Activated CD4-positive, alpha-beta T cell treated with anti-CD3 and anti-CD28 coated beads for 48 hours (primary cell): ENCODE measurements at regions not wholly inside any gene's neighbourhood (a gene's known extent, or its start where the extent isn't known, plus 50 kb on each side); places are given as distances from the start of the nearest gene placed in this dataset.
"Not testable (repeated sequence)": the region's sequence is repeated elsewhere in the genome, so short reads cannot be mapped to it uniquely, and the experiment has no call there.

Source experiments
- DNase-seq: peaks from one replicate; pipeline ENCODE4 v3.0.0-alpha.2; 2020

DNA sequence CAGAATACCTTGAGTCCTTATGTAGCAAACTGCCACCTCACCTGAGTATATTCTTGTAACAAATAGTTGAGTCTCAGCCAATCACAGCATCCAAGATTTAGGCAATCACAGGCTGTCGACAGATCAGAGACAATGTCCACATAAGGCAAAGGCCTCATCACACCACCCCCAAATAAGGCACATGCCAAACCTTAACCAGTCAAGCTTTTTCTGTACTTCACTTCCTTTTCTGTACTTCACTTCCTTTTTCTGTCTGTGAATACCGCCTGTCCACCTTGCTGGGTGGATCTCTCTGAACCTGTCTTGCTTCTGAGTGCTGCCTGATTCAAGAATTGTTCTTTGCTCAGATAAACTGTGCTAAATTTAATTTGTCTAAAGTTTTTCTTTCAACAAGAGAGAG is 210.4 kb upstream of the N4BP1 start:
- no peak for DNase-seq

DNA sequence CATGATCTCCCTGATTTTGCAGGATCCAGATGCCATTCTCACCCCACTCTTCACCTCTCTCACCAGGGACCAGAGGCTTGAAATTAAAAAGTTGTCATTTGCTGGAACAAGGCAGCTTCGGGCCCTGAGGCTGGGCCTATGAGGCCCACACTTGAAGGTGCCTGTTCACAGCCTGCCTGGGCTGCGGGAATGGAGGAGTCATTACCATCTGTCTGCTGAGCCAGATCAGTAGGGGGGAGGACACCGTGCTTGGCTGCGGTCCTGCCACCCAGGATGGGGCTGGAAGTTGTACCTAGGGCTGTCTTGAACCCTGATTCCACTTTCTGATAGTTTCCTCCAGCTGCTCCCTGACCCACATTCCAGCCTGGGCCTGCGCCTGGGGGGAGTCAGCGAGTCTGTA is 208.3 kb upstream of the N4BP1 start:
- no peak for DNase-seq

DNA sequence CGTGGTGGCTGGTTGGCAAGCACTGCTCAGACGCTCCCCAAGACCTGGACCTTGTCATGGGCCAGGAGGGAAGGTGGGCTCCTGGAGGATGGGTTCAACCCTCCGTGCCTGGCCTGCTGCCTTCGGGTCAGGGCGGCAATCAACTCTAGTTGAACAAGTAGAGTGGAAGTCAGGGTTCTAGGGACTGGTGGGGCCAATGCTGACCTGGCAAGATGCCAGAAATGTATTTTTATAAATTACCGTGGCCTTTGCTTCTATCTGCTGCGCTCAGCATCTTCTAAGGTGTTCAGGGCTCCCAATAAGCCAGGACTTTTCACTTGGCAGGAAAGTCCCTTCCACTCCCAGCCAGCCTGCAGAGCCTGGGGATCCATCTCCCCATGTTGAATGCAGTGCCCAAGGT is 207.1 kb upstream of the N4BP1 start:
- no peak for DNase-seq

DNA sequence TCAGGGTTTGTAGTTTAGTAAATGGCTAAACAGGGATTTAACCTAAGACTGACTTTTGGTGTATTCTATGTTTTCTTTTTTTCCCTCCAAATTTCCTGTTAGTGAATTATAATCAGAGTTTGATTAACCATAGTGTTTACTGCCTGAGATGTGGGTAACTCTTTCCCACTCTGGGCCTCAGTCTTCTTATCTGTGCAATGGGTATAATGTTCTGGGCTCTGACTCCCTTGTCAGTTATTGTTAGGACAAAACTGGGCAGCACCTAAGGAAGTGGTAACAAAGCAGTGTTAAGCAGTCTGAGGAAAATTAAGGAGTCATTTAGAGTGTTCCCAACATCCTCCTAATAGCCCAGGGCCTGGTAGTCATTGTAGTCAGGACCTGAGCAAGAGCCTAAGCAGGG is 206.4 kb upstream of the N4BP1 start:
- no peak for DNase-seq

DNA sequence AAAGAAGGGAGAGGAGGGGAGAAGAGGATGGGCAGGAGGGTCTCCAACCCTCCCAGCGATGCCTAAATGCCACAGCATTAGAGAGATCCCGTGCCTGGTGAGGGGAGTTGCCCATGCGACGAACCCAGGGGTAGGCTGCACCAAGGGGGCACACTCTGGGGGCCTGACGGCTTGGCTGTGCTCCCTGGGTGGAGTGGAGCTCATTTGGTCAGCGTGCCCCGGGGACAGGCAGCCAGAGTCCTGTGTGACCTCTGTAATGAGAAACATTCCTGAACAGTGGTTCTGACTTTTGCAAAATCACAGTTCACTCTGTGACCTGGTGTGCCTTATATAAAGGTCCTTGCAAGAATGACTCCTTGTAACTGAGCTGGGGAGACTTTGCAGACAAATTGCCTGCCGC is 205.0 kb upstream of the N4BP1 start:
- no peak for DNase-seq

DNA sequence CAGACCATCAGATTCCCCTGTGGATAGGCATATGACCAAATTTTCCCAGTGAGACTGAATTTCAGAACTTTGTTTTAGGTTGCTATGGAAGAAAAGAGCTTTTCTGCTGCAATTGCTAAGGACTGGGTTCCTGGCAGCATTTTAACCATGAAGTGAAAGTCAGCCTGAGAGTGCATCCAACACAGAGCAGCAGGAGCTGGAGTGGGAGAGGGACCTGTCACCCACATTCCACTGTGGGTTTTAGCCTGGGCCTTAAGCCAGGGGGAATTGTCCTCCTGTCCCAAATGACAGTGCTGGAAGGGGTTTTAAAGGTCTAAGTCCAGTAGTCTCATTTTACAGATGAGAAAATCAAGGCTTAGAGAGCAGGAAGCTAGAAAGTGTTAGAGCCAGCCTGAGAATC is 203.5 kb upstream of the N4BP1 start:
- DNase-seq, result no peak

DNA sequence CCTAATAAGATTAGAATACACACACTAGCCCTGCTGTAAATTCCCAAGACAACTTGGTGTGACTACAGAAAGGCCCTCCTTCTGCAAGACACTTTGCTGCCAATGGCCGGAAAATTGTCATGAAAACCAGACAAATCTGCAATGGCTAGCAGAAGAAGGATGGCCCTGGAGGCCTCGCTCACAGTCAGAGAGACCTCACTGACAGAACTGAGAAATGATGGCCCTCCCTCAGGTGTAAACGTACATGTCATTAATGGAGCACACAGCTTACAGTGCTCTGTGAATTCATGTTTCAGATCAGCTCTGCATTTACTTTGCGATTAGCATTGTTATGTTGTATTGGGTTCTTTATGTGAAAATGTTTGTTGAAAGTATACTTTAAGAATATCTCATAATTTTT is 202.9 kb upstream of the N4BP1 start:
- no peak for DNase-seq

DNA sequence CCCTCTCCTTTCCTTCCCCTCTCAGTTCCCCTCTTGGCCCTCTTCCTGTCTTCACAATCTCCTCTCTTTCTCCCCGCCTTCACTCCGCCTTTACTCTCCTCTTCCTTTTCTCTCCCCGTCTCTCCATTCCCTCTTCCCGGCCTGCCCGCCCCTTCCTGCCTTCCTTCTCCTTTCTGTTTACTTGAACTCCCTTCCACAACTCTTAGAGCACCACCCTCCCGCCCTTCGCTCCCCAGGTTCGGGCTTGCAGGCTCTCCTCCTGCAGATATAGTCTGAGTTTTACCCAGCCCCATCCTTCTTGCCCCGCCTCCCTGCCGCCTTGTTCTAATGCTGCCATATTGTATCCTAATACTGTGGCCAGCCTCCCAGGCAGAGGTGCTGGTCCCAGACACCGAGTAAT is 201.5 kb upstream of the N4BP1 start:
- no peak for DNase-seq

DNA sequence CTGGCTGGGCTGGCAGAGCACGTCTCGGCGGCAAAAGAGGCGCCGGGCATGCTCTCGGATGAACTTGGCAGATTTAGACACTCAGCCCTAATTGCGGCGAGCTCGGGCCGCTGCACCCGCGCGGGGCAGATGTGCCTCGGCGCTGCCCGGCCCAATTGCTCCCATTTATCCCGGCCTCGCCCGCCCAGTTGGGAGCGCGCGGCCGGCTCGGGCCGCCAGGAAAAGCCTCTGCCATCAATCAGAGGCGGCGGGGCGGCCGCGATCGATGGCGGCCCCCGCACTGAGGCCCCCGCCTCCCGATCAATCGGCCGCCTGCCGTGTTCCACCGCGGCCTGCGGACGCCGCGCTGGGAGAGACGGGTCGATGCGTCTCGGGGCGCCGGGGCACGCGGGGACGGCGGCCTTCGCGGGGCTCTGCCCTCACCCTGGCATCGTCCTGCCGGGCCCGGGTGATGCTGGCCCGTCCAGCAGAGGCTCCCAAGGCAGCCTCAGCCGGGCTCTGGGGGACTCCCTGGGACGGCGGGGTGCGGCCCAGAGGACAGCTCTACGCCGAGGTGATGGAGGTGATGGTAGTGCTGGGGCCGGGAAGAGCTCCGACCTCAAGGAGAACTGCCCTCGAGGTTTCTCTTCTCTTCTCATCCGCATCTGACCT is 200.9 kb upstream of the N4BP1 start:
- no peak for DNase-seq

DNA sequence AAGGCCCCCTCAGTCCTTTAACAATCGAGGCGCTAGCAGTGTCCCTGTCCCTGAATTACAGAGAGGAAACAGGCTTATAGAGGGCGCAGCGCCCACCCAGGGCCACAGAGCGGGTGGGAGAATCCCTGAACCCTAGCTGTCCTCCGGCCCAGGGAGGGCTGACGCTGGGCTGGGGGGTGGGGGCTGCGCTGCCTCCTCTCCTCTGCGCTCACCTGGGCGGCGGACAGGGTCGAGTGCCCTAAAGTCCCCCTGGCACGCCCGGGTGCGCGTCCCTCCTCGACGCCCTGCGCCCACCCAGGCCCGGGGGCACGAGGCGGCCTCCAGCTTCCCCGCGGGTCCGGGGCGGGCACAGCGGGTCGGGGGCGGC is 200.4 kb upstream of the N4BP1 start:
- DNase-seq, result no peak

DNA sequence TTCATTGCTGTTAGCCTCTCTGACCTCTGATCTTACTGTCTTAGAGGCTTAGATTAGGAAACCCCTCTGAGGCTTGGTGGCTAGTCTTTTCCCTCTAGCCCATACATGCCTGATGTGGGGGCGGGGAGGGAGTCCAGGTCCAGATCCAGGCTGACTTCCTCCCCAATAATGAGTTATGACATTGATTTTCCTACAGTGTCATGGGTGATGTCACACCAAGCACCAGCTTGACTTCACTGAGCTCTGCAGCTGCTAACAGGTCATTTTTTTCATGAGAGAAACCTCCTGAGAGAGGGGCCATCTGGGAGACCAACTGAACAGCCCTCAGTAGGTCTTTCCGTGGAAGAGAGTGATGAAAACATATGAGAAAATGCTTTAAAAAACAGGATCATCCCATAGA is 180.2 kb upstream of the N4BP1 start:
- no peak for DNase-seq

DNA sequence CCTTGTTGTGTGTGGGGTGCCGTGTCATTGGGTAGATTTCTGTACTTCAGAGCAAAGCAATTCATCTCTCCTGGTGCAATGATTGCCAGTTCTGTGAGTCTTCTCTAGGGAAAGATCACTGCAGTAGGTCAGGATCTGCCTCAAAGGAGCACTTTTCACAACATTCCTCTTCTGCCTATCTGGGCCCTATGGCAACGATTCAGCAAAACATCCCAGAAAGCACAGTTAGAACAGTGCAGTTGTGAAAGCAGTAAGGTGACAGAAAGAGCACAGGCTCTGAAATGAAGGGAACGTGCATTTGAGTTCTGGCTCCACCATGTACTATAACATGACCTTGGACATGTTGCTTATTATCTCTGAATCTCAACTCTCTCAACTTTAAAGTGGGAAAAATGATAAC is 178.5 kb upstream of the N4BP1 start:
- DNase-seq, result no peak

DNA sequence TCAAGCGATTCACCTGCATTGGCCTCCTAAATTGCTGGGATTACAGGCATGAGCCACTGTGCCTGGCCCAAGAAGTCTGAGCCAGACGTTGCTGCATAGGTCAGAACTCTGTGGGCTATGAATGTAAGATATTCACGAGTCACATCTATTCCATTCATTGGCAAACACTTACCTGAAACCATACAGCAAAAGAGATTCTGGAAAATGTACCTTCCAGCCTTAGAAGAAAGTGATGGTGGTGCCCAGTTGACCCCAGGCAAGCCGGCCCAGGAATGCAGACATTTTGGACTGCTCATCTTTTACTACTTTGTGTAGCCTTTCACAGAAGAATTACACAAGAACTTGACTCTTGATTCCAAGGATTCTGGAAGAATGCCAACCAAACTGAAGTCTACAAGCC is 135.6 kb upstream of the N4BP1 start:
- no peak for DNase-seq

DNA sequence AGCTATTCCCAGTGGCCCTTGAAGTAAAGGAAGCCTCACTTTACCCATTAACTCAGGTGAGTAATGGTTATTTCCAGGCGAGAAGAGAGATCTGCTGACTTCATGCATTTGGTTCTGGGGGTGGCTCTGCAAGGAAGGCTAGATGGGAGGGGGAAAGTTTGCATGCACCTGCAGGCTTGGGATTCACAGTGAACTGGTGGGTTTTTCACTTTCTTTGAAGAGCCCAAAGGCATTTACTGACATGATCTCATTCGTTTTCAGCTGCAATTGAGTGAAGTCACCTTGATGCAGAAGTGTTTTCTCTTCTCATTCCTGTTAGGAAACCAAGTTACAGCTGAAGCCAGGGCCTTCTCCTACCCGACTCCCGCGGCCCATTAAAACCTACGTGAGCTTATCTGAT is 131.0 kb upstream of the N4BP1 start:
- no peak for DNase-seq

DNA sequence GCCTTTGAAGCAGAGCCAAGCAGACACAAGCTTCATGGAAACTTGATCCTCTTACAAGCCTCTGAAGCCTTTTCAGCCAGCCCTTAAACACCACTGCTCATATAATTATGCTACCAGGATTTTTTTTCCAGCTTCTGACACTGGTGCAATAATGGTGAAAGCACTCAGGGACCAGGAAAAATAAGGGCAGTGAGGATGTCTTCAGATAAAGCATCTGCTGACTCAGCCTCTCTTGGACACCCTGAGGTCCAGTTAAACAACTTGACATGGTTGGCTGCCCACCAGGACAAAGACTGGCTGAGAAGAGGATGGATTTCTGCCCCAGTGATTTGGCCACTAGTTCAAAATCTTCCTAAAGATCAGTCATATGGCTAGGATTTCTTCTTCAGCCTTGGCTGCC is 124.2 kb upstream of the N4BP1 start:
- no peak for DNase-seq

DNA sequence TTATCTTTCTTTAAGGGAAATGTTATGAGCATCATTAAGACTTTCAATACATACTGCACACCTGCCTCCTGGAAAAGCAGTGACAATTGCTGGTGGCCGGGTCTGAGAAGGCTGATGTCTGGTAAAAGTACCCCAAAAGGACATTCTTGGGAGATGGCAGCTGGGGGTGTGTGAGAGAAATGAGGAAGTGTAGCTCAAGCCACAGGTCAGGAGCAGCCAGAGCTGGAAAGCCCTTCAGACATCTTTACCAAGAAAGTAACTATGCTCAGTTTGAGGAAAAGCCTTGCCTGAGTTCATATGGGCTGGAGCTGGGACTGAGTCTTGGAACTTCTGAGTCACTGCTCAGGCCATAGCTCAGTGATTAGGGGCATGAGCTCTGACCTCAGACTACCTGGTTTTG is 94.7 kb upstream of the N4BP1 start:
- no peak for DNase-seq

DNA sequence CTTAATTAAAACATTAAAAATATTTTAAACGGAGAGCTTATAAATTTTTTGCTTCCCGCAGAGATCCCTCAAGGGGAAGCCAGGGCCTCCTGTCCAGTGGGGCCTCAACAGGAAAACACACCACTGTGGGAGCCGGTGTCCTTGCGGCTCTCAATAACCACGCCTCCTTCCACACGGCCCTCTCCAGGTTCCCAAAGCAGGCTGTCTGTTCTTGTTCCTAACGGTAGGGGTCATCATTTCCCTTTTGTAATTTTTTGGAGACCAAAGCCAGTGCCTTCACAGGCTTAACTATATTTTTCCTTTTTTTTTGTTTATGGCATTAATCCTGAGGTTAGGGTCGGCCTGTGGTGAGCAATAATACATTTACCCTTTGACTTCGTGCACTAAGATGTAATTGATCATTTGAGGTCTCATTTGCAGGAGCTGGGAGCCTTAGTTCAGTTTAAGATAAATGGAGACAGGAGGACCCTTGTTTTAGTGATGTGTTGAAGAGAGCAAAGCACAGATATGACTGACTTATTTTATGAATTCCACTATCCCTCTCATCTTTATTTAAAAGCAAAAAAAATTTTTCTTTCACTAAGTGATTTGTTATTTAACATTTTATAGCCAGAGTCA is 77.5 kb upstream of the N4BP1 start:
- peak; percentile 51 for DNase-seq

DNA sequence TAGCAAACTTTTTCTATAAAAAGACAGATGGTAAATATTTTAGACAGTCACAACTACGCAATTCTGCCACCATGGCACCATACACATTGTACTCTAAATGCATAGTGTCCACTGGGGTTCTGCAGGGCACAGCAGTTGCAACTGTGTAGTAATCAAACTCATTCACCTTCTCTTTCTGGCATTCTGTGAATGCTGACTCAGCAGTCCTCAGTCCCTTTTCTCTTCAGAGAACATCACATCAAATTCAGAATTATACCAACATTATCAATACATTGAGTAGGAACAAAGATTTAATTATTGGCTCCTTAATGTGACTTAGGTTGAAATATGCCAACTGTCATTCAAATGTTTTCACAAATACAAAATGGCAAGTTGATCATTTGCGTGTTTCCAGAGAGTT is 74.2 kb upstream of the N4BP1 start:
- no peak for DNase-seq

DNA sequence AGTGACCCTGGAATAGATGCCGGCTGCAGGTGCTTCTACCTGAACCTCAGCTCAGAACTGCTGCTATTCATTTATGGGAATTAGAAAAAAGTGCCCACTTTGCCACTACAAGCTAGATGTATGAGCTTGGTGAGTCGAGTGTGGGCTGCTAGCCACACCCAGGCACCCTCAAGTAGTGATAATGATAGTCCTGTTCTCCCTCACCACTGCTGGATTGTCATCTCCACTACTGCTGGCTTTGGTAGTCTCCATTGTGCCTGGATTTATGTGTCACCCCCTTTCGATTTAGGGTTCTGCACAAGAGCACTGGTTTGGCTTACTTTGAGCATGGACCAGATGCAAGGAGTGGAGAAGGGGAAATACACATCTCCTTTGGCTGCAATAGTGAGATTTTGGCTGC is 73.0 kb upstream of the N4BP1 start:
- DNase-seq, result no peak

DNA sequence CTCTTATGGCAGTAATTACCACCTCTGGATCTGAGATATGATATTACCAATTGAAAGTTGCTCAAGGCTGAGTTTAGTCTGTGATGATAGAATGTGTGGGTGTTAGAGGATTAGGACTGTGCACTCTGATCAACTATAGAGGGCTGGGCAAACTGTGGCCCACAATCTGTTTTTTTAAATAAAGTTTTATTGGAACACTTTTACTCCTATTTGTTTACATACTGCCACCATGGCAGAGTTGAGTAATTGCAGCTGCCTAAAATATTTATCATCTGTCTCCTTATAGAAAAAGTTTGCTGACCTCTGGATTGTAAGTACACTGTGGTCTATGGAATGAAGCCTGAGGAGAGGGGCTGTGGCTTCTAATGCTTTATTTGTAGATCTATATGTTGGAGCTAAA is 71.5 kb upstream of the N4BP1 start:
- DNase-seq, result no peak

DNA sequence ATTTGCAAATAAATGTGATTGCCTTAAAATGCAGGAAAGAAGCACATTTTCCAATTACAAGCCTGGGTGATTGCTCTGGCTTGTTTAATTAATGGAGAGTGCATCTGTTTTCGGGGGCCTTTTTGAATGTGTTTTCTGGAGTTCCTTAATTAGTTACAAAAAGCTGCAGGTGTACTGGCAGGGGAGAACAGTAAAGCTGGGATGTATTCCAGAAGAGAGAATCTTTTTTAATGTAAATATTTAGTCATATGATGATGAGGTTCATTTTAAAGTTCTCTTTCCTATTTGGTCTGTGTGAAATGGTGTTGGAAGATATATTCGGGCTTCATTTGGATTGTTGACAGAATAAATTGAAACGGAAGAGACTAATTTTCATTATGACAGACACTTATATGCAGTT is 70.9 kb upstream of the N4BP1 start:
- DNase-seq, result no peak

DNA sequence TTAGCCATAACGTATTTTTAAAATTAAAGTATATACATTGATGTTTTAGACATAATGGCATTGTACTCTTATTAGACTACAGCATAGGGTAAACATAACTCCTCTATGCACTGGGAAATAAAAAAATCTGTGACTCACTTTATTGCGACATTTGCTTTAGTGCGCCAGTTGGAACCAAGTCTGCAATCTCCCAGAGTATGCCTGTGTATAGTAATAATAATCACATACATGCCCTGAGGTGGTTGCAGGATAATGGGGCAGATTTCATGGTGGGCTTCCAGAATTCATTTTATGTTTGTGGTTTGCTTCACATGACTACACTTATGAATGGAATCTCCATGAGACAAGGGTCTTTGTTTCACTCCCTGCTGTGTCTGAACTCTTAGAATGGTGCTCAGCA is 66.9 kb upstream of the N4BP1 start:
- DNase-seq, result no peak

DNA sequence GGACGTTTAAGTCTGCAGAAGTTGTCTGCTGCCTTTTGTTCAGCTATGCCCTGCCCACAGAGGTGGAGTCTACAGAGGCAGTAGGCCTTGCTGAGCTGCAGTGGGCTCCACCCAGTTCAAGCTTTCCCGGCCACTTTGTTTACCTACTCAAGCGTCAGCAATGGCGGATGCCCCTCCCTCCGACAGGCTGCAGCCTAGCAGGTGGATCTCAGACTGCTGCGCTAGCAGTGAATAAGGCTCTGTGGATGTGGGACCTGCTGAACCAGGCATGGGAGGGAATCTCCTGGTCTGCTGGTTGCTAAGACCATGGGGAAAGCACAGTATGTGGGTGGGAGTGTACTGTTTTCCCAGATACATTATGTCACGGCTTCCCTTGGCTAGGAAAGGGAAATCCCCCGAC is 58.2 kb upstream of the N4BP1 start:
- not testable (repeated sequence) for DNase-seq

DNA sequence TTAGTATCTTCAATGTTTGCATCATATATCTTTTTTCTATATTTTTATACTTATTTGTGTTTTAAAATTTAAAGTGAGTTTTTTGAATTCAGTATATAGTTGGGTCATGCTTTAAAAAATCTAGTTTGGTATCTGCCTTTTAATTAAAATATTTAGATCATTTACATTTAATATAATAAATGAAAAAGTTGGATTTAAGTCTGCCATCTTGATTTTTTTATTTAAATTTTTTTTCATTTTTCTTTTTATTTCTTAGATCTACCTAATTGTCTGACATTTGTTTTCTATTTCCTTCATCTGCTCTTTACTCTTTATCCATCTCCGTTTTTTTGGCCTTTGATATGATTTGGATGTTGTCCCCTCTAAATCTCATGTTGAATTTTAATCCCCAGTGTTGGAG is 50.0 kb upstream of the N4BP1 start:
- DNase-seq, result no peak
